ENCODE measurements at regions not wholly inside any gene's neighbourhood (a gene's known extent, or its start where the extent isn't known, plus 50 kb on each side); places are given as distances from the start of the nearest gene placed in this dataset.

- DNase-seq = no peak
These were observed 986.5 kb downstream of the TUSC7 start for GRCh38 chr3:117695871-117696645.

- no peak for DNase-seq
These were observed 987.4 kb downstream of the TUSC7 start for GRCh38 chr3:117696851-117697407.

- DNase-seq = no peak
These were observed 989.5 kb downstream of the TUSC7 start for GRCh38 chr3:117699058-117699457.

- no peak for DNase-seq
These were observed 991.2 kb downstream of the TUSC7 start for GRCh38 chr3:117700573-117701360.

GRCh38 chr3:117705011-117705410 lies 995.4 kb downstream of the TUSC7 start:
- DNase-seq = no peak

- no peak for DNase-seq
These were observed 996.5 kb downstream of the TUSC7 start for GRCh38 chr3:117706037-117706436.

GRCh38 chr3:117706756-117707155 lies 997.2 kb downstream of the TUSC7 start:
- DNase-seq = no peak

- no peak for DNase-seq
These were observed 999.0 kb downstream of the TUSC7 start for GRCh38 chr3:117708601-117709000.

- no peak for DNase-seq
These were observed 999.5 kb downstream of the TUSC7 start for GRCh38 chr3:117709108-117709507.

- no peak for DNase-seq
These were observed 1000.9 kb downstream of the TUSC7 start for GRCh38 chr3:117710501-117710900.

- DNase-seq = no peak
These were observed 1009.8 kb downstream of the TUSC7 start for GRCh38 chr3:117719316-117719926.

GRCh38 chr3:117721866-117722265 lies 1012.3 kb downstream of the TUSC7 start:
- no peak for DNase-seq

- no peak for DNase-seq
These were observed 1013.3 kb downstream of the TUSC7 start for GRCh38 chr3:117722856-117723255.

GRCh38 chr3:117723825-117724224 lies 1014.2 kb downstream of the TUSC7 start:
- DNase-seq = no peak

GRCh38 chr3:117725314-117725713 lies 1015.7 kb downstream of the TUSC7 start:
- no peak for DNase-seq

GRCh38 chr3:117726776-117727175 lies 1017.2 kb downstream of the TUSC7 start:
- DNase-seq = no peak

GRCh38 chr3:117728226-117728625 lies 1018.6 kb downstream of the TUSC7 start:
- DNase-seq = no peak

GRCh38 chr3:117734496-117734895 lies 1024.9 kb downstream of the TUSC7 start:
- no peak for DNase-seq

- DNase-seq = no peak
These were observed 1026.0 kb downstream of the TUSC7 start for GRCh38 chr3:117735481-117736101.

- DNase-seq = no peak
These were observed 1027.3 kb downstream of the TUSC7 start for GRCh38 chr3:117736846-117737245.

- no peak for DNase-seq
These were observed 1034.4 kb downstream of the TUSC7 start for GRCh38 chr3:117743993-117744392.

- no peak for DNase-seq
These were observed 1035.4 kb downstream of the TUSC7 start for GRCh38 chr3:117744935-117745334.

GRCh38 chr3:117745516-117745915 lies 1035.9 kb downstream of the TUSC7 start:
- no peak for DNase-seq
